ENCODE measurements at regions not wholly inside any gene's neighbourhood (a gene's known extent, or its start where the extent isn't known, plus 50 kb on each side); places are given as distances from the start of the nearest gene placed in this dataset.
"Not testable (repeated sequence)": the region's sequence is repeated elsewhere in the genome, so short reads cannot be mapped to it uniquely, and the experiment has no call there.

GRCh38 chr5:116778032-116778431, 203.4 kb upstream of the SEMA6A start:
- DNase-seq (ENCODE audit: low spot score) = no peak

- DNase-seq (ENCODE audit: low spot score) = no peak
These were observed 199.3 kb upstream of the SEMA6A start for GRCh38 chr5:116773926-116774325.

GRCh38 chr5:116772806-116773205, 198.2 kb upstream of the SEMA6A start:
- DNase-seq (ENCODE audit: low spot score) = no peak

- no peak for DNase-seq (ENCODE audit: low spot score)
These were observed 197.5 kb upstream of the SEMA6A start for GRCh38 chr5:116772152-116772501.

- peak; percentile 47 for DNase-seq (ENCODE audit: low spot score)
These were observed 197.0 kb upstream of the SEMA6A start for GRCh38 chr5:116771466-116772151.

GRCh38 chr5:116769953-116770352, 195.3 kb upstream of the SEMA6A start:
- DNase-seq (ENCODE audit: low spot score) = not testable (repeated sequence)

- no peak for DNase-seq (ENCODE audit: low spot score)
These were observed 194.8 kb upstream of the SEMA6A start for GRCh38 chr5:116769470-116769869.

GRCh38 chr5:116766470-116766947, 191.9 kb upstream of the SEMA6A start:
- peak; percentile 74 for DNase-seq (ENCODE audit: low spot score)

GRCh38 chr5:116765441-116765840, 190.8 kb upstream of the SEMA6A start:
- no peak for DNase-seq (ENCODE audit: low spot score)

GRCh38 chr5:116764941-116765340, 190.3 kb upstream of the SEMA6A start:
- DNase-seq (ENCODE audit: low spot score) = no peak

- DNase-seq (ENCODE audit: low spot score) = no peak
These were observed 189.6 kb upstream of the SEMA6A start for GRCh38 chr5:116763987-116764866.

- no peak for DNase-seq (ENCODE audit: low spot score)
These were observed 185.4 kb upstream of the SEMA6A start for GRCh38 chr5:116759860-116760640.

GRCh38 chr5:116757326-116757725, 182.7 kb upstream of the SEMA6A start:
- no peak for DNase-seq (ENCODE audit: low spot score)

GRCh38 chr5:116756531-116756930, 181.9 kb upstream of the SEMA6A start:
- DNase-seq (ENCODE audit: low spot score) = no peak

GRCh38 chr5:116754556-116754955, 179.9 kb upstream of the SEMA6A start:
- no peak for DNase-seq (ENCODE audit: low spot score)

GRCh38 chr5:116751684-116752083, 177.1 kb upstream of the SEMA6A start:
- no peak for DNase-seq (ENCODE audit: low spot score)

GRCh38 chr5:116750631-116751580, 176.3 kb upstream of the SEMA6A start:
- DNase-seq (ENCODE audit: low spot score) = peak; percentile 21

- DNase-seq (ENCODE audit: low spot score) = no peak
These were observed 173.3 kb upstream of the SEMA6A start for GRCh38 chr5:116747881-116748280.

GRCh38 chr5:116746668-116747067, 172.0 kb upstream of the SEMA6A start:
- DNase-seq (ENCODE audit: low spot score) = no peak

GRCh38 chr5:116740771-116741170, 166.1 kb upstream of the SEMA6A start:
- no peak for DNase-seq (ENCODE audit: low spot score)

- DNase-seq (ENCODE audit: low spot score) = peak; percentile 20
These were observed 164.9 kb upstream of the SEMA6A start for GRCh38 chr5:116739571-116739970.
